GM18499 (cell line): ENCODE measurements at regions not wholly inside any gene's neighbourhood (a gene's known extent, or its start where the extent isn't known, plus 50 kb on each side); places are given as distances from the start of the nearest gene placed in this dataset.

ENCODE experiments used
- ATAC-seq: cut with Tn5 transposase; IDR thresholded peaks from one replicate; pipeline ENCODE4 v1.9.1; 2021; ENCODE audit warnings: moderate number of reproducible peaks; ENCODE audit not compliant: insufficient read depth, unreplicated experiment

DNA sequence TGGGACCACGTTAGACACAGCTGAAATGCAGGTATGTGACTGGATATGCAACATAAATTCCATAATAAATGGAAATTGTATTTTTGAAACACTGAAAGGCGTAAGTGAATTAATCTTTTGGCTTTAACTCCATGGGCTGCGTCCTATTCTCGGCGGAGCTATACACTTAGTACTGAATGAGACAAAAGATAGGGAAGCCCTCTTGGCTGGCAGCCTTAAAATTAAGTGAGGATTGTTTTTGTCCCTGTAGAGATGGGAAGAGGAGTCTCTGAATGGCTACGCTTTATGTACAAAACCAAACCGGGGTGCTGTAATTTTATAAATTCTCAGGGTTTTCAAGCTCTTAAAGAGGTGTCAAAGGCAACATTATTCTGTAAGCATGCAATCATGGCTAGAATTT, 429.8 kb downstream of the QKI start:
- no peak for ATAC-seq

DNA sequence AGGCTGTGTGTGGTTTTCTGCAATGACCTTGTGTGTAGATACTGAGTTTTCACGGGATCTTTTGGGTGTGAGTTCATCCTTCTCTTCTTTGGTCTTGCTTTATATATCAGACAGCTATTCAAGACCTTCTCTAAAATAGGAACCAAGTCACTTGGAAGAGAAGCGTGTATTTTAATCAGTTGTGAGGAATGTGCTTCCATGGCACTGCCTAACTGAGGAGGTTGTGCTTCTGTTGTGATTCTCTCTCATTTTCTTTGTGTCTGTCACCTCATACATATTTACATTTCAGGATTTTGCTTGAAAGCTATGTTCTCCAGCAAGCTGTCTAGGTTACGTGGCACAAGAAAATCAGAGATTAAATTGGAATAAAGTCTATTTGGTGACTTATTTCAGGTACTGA, 428.7 kb downstream of the QKI start:
- no peak for ATAC-seq

DNA sequence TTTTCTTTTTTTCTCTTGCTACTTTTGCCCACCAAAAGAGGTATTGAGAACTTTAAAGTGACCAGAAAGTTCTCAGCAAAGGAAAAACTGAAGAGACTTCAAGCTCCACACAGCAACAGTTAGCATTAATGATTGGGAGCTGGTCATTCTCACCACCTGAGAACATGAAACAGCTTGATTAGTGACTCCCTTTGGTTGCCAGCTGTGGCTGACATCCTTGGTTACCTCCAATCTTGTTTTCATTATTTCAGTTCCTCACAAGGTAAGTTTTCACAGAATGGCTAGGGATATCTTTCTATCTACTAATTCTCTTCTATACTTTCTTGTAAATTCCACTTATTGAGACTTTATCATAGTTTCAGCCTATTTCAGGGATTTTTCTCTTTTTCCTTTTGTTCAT, 427.9 kb downstream of the QKI start:
- no peak for ATAC-seq

DNA sequence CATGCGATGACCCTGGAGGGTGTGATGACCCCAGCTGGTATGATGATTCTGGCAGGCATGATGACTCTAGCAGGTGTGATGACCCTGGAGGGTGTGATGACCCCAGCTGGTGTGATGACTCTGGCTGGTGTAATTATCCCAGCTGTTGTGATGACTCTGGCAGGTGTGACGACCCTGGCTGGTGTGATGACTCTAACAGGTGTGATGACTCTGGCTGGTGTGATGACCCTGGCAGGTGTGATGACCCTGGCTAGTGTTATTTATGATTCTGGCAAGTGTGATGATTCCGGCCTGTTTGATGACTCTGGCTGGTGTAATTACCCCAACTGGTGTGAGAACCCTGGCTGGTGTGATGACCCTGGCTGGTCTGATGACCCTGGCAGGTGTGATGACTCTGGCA, 427.2 kb downstream of the QKI start:
- no peak for ATAC-seq

DNA sequence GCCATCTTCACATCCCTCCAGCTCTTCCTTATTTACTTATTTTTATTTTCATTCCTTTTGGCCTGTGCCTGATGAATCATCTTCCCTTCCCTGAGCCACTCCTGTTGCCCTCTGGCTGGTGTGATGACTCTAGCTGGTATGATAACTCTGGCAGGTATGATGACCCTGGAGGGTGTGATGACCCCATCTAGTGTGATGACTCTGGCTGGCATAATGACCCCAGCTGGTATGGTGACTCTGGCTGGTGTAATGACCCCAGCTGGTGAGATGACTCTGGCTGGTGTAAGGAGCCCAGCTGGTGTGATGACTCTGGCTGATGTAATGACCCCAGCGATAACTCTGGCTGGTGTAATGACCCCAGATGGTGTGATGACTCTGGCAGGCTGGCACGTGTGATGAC, 426.8 kb downstream of the QKI start:
- ATAC-seq: no peak

DNA sequence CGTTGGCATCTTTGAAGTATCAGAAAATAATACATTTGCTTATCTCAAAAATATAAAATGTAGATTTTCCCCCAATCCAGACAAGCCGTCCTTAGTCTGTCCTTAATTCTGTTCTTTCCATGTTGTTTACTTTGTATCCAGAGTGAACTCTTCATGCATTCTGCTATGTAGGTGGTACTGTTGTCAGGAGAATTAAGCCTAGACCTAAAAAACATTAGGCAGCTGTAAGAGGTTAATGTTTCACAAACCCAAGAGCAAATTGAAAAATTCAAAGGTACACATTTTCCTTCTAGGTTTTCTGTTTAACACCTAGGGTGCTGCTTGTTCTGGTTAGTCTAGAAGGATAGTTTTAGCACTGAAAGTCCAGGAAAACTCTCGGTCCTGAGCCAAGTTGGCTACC, 426.4 kb downstream of the QKI start:
- ATAC-seq: no peak

DNA sequence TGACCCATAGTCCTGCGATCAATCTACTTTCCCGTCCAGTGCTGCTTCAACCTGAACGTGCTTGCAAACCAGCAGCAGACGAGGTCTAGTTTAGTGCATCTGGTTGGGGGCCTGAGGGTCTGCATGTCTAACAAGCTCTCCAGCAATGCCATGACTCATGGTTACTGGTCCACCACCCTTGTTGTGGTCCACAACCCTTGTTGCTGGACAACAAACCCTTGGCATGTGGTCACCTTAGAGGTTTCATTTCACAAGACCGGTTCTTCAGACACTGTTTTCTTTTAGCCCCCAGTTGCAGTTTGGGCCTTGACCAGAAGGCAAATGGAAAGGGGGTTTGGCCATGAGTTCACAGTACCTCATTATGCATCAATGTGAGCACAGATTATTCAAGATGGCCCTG, 424.8 kb downstream of the QKI start:
- ATAC-seq: no peak

DNA sequence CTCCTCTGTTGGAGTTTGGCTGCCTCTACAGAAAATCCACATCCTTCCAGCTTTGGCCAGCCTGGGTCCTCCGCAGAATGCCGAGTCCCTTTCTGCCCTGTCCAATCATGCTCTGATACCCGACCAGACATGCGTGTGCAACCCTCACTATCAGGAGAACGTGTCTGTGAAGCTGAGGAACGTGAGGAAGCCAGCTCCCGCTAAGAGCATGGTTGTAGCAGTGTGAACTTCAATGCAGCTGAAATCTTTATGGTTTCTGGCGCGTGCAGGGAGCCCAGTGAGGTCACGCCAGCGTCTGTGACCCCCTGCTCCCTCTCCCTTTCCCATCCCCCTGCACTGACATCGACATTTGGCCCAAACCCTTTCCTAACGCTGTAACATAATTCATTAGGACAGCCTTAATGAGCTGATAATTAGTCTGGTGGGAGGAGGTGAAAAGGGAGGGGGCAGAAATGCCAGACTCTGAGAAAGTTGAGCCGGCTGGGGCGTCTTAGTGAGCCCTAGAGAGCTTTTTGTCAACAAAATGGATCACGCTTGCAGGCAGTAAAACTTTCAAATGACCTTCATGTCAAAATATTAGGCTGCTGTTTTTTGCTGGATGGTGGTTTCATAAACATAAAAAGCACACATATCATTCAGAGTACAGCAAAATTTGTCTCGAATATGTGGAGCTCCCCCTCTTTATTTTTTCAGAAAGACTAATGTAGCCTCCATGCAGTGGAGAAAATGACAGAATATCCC, 423.3 kb downstream of the QKI start:
- no peak for ATAC-seq

DNA sequence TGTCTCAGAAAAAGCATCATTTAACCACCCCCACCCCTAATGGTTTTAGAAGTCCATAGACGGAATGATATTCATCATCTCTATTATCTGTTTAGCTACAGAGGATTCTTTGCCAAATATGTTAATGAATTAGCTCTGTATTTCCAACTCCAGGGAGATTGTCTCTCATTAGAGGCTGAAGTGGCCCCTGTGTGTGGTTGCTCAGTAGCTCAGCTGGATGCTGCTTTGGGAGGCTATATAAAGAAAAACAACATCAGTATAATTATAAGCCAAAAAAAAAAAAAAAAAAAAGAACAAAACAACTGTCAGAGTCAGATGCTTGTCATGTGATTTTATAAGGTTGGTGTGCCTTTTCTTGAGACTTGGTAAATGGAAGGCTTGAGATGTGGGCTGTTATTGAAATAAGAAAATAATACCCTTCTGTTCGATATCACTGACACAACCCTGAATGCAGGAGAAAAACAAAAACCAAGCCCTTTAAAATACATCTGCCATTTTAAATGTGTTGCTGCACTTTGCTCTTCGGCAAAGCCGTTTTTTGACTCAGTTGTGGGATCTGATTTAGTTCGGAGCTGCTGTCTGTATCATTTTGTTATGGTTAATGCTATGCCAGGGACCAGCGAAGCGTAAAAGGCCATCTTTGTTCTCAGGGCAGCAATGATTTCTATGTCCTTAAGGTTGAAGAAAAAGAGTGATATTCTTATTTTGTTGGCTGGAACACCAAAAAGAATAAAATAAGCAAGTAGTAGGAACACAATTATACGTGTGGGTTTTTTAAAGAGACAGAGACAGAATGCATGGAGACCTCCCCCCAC, 422.6 kb downstream of the QKI start:
- ATAC-seq: no peak

DNA sequence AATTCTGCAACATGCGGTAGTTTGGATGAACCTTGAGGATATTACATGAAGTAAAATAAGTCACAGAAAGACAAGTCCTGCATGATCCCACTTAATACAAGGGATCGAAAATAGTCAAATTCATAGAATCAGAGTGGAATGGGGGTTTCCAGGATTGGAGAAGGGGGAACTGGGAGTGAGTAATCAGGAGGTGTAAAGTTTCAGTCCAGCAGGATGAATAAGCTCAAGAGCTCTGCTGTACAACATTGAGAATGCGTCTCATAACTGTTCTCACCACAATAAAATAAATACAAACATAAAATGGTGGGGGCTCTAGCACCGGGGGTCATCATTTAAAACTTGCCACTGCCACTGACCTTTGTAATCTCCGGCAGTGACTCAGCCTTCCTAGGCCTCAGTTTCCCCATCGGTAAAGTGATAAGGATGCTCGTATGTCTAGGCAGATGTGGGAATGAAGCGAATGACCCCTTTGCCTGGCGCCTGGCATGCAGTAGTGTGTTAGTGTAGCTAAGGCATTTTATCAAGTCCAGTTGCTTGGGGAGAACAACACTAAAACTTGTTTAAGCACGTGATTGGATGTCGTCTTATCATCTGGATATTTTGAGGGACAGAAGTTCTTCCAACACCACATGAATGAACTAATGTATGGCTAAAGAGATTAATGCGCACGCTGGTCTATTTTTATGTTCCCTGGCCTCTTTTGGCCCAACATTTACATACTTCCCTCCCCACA, 421.1 kb downstream of the QKI start:
- ATAC-seq: no peak

DNA sequence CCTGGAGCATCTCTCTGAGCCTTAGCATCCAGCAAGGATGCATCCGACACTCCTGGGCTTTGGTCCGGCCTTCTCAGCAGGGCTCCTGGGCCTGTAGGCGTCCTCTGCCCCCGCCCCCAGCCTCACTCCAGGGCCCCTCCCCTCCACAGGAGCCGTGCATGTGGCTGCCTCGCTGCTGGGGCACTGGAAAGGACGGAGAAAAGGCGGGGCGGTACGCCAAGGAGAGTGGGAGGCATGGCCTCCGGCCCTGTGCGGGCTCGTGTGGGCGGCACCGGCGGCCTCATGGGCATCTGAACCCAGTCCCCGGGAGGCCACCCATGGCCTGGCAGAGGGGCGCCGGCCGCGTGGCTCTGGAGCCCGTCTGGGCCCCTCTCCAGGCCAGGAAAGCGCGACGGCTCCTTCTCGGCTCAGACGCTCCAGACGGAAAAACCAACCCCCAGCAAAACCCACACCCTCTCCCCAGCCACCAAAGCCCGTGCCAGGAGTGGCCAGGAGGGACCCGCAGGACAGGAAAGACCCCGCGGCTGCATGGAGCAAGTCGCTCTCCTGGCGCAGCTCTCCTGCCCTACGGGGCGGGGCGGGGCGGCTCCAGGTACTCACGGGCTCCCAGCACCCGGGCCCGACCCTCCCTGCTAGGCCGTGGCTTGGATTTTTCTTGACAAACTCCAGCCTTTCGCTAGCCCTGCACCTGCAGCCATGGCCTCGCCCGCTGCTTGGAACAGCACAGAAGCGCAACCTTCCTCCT, 419.9 kb downstream of the QKI start:
- ATAC-seq: no peak

DNA sequence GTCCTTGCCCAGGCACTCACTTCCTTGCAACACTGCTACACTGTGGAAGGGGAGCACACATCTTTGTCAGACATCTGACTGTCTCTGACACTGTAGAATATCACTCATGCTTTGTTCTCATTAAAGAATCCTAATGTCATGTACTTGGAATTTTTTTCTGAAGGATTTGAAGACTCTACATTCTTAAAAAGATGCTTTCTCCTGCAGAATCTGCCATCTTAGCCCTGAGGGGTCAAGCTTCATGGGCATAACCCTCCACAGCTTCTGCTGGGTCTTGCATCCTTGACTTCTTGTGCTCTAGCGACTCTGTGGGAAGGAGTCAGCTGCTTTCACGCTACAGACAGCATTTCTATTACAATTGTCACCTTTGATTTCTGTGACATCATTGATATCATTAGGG, 417.2 kb downstream of the QKI start:
- no peak for ATAC-seq

DNA sequence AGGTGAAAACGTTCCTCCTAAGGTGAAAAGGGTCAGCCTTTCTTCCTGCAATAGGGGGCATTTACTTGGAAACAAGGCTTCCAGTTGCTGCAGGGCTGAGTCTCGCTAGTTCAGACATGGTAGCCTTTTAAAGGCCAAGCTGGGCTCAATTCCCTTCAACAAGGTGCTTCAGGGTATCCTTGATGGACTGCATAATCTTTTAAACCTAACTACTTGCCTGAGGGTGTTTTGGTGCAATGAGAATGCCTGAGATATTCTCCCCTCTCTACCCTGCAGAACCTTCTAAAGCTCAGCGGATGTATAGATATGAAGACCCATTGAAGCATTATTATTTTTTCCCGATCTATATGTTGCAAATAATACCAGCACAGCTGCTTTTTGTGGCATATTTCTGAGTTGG, 416.1 kb downstream of the QKI start:
- no peak for ATAC-seq

DNA sequence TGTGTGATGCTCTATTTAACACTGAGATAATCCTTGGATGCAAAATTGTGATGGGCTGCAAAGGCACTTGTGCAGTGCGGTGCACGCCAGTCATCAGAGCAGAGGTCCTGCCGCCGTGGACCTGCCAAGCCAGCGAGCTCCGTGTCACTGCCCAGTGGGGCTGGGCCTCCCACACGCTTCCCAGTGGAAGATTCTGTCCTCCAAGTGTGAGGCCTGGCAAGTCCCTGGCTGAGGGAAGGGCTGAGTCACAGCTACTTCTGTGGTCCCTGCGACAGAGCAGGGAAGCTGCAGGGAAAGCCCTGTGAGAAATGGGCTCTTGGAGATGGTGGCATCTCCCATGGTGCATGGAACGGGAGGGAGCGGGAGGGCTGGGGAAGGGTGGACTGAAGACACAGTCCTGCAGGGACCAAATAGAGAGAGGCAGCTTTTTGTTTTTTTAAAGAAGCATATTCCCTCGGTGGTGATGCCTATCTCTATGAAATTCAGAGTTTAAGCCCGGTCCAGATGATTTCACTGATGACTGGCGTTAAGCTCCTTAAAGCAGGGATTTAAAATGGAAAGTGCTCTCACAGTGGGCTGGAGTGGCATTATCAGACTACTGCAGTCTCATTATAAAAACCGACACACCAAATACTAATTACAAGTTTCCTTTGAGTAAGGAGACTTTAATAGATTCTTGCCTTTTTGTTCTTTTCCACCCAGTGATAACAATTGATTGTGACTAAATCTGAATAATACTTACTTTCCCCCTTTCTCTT, 413.7 kb downstream of the QKI start:
- no peak for ATAC-seq

DNA sequence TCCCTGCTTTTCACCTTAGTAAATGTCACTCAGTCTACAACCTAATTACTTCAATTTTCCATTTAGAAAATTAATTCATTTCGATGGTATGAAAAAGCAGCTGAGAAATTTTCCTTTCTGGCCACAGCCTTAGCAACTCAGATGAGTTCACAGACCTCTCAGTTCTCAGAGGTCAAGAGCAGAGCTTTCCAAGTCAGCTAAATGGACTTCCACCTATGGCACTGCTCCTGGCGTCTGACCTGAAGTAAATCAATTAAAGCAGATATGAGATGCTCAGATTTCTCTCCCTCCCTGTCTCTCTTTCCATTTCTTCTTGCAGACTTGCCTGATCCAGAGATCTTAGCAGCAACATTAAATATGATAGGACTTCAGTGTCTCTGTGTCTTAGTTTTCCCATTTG, 412.6 kb downstream of the QKI start:
- ATAC-seq: no peak

DNA sequence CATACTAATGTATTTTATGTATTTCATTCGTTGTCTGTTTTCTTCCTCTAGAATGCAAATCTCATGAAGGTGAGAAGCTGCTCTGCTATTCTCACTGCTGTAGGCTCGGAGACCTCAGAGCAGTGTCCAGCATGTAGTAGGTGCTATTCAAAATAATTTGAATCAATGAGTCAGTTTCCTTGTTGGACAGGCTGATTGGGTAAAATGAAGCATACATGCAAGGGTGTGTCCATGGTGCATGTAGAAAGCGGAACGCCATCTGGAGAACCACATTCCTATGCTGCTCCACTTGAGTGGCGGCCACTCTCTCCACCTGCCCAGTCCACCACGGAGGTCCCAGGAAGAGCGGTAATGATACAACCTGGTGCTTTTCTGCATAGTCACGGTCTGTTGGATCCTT, 412.1 kb downstream of the QKI start:
- ATAC-seq: no peak

DNA sequence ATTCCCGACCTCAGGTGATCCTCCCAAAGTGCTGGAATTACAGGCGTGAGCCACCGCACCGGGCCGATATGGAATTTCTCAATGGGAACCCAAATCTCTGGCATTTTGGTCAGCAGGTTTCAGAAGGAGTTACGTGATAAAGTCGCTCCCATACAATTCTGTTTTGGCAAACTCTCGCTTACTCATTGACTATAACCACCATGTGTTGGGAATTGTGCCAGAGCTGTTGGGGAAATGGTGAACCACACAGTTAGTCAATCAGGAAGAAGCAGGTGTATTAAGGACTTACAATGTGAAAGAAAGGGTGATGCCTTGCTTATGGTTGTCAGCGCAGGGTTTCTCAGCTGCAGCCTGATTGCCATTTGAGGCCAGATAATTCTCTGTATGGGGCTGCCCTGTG, 410.5 kb downstream of the QKI start:
- no peak for ATAC-seq

DNA sequence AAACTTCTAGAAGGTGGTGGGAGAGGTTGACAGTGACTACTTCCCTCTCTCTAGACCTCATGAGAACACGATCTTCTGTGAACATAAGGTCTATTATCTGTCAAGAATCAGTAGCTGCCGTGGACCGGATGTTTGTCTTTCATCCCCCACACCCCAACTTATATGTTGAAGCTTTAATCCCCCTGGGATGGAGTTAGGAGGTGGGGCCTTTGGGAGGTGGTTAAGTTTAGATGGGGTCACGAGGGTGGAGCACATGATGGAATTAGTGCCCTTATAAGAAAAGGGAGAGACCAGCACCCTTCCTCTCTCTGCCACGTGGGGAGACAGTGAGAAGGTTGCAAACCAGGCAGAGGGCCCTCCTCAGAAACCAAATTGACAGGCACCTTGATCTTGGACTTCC, 409.1 kb downstream of the QKI start:
- no peak for ATAC-seq

DNA sequence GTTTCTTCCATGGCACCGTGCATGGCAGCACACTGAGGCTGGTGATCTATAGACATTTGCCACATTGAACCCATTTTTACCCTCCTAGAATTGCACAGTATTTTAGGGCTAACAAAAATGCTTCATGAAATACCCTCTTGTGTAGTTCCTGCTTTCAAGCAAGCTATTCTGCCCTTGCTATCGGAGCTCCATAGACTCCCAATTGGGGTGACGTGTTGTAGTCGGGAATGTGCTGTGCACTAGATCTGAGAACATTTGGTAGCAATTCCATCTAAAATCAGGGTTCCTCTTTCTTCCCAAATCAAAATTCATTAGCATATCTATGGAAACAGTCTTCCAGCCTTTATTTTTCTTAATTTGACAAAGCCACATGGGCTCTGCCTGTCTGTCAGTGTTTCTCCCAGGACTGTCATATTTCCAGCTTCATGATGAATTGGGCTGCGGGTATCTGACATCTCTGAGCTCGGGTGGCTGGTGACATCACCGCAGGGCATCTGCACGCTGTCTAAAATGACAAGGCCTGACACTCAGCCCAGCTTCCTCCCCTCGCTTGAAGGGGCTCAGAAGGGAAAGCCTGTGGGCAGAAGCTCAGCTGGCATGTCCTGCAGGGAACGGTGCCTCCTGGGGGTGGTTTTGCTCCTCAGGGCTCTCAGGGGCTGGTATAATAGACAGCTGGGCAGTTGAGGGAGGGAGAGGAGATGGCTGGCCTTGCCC, 406.4 kb downstream of the QKI start:
- no peak for ATAC-seq
